ENCODE measurements at regions not wholly inside any gene's neighbourhood (a gene's known extent, or its start where the extent isn't known, plus 50 kb on each side); places are given as distances from the start of the nearest gene placed in this dataset.

DNA sequence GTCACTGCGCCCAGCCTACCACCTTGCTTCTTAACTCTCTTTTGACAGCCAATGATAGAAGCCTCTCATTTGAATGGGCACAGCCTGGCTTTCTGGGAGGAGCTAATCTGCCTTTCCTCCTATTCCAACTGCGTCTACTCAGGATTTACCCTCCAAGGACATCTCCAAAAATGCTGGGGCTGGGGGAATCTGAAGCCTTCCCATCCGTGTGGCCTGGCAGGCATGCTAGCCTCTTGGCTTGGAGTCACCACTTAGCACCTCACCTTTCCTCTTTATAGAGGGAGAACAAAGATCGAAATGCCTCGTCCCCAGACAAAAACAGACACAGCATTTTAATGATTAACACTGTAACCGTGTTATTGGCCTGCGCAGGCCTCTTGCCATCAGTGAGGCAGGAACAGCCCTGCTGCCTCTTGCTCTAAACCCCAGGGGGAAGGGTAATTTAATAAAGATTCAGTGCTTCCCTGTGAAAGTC is 108.2 kb upstream of the KLF4 start:
- Histone ChIP-seq H3K4me1 (peaks cover 21% of the 10 kb centered on the region), H3K4me3 (ENCODE audit: low read depth, low read length) (no peak overlapping the region), H3K27me3 (replicated peaks; ENCODE audit: control insufficient read depth, insufficient read depth, low read length) (no peaks in the 10 kb centered on the region), H3K36me3 (ENCODE audit: control insufficient read depth, insufficient read depth, low read length) (no peaks in the 10 kb centered on the region), H3K9me3 (no peaks in the 10 kb centered on the region)
- Mint-ChIP-seq H3K36me3 (ENCODE audit: insufficient read depth, unreplicated experiment) (no peaks in the 10 kb centered on the region), H3K4me1 (ENCODE audit: low read depth, unreplicated experiment) (peaks cover 10% of the 10 kb centered on the region), H3K27ac (ENCODE audit: unreplicated experiment) (peak overlapping the region; percentile 45), H3K9me3 (ENCODE audit: unreplicated experiment) (no peaks in the 10 kb centered on the region), H3K4me3 (ENCODE audit: unreplicated experiment) (peak overlapping the region; percentile 31), H3K27me3 (ENCODE audit: insufficient read depth, unreplicated experiment) (no peaks in the 10 kb centered on the region)
- BruUV-seq (replicated peaks): no TSS peak
- TF ChIP-seq, protein P1, sequence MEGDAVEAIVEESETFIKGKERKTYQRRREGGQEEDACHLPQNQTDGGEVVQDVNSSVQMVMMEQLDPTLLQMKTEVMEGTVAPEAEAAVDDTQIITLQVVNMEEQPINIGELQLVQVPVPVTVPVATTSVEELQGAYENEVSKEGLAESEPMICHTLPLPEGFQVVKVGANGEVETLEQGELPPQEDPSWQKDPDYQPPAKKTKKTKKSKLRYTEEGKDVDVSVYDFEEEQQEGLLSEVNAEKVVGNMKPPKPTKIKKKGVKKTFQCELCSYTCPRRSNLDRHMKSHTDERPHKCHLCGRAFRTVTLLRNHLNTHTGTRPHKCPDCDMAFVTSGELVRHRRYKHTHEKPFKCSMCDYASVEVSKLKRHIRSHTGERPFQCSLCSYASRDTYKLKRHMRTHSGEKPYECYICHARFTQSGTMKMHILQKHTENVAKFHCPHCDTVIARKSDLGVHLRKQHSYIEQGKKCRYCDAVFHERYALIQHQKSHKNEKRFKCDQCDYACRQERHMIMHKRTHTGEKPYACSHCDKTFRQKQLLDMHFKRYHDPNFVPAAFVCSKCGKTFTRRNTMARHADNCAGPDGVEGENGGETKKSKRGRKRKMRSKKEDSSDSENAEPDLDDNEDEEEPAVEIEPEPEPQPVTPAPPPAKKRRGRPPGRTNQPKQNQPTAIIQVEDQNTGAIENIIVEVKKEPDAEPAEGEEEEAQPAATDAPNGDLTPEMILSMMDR (IDR thresholded peaks at IDR 0.05; ENCODE audit: insufficient read depth in 1 of 2, low read depth in 1 of 2, low read length in 1 of 2, severe bottlenecking in 1 of 2, unreplicated experiment in 1 of 2): no peak
- ChIA-PET CTCF (no interaction called here), POLR2A (no interaction called here)
- peak; percentile 36 to 47 for DNase-seq
- intact Hi-C loops (cut with micrococcal nuclease; ENCODE audit: unreplicated experiment): no loop called here

DNA sequence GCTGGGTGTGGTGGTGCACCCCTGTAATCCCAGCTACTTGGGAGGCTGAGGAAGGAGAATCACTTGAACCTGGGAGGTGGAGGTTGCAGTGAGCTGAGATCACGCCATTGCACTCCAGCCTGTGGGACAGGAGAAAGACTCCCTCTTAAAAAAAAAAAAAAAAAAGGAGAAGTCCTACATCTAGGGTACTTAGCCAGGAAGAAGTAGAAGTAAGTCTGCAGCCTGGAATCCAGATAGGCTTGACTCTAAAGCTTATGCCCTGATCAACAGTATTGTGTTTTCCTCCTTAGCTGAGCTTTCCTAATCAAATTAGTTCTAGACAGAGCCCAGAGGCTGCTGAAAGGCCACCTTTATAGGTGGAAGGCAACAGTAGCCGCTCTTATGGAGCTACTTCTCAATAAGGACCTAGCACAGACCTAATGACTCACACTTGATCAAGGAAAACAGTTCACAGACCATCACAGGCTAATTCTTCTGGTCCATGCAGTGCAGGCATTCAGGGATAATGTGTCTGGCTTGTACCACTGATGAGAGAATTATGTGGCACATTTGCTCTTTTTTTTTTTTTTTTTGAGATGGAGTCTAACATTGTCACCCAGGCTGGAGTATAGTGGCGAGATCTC is 105.5 kb upstream of the KLF4 start:
- Mint-ChIP-seq H3K4me3 (ENCODE audit: unreplicated experiment) (no peak overlapping the region), H3K36me3 (ENCODE audit: insufficient read depth, unreplicated experiment) (no peaks in the 10 kb centered on the region), H3K9me3 (ENCODE audit: unreplicated experiment) (no peaks in the 10 kb centered on the region), H3K27ac (ENCODE audit: unreplicated experiment) (no peak overlapping the region), H3K27me3 (ENCODE audit: insufficient read depth, unreplicated experiment) (no peaks in the 10 kb centered on the region), H3K4me1 (ENCODE audit: low read depth, unreplicated experiment) (peaks cover 12% of the 10 kb centered on the region)
- no peak overlapping the region for H3K4me3 ChIP-seq (ENCODE audit: low read depth, low read length)
- POLR2A ChIA-PET: interaction anchor here (0.6 kb wide), 1 partner anchor 39 kb away, joined by 4 read pairs; no protein-coding TSS in a partner anchor
- no TSS peak for BruUV-seq (replicated peaks)
- TF ChIP-seq, protein P1 (IDR thresholded peaks at IDR 0.05; ENCODE audit: insufficient read depth in 1 of 2, low read depth in 1 of 2, low read length in 1 of 2, severe bottlenecking in 1 of 2, unreplicated experiment in 1 of 2): no peak
- no peaks in the 10 kb centered on the region for H3K36me3 ChIP-seq (ENCODE audit: control insufficient read depth, insufficient read depth, low read length)
- H3K4me1 ChIP-seq: peaks cover 21% of the 10 kb centered on the region
- H3K27me3 ChIP-seq (replicated peaks; ENCODE audit: control insufficient read depth, insufficient read depth, low read length): no peaks in the 10 kb centered on the region
- no peak for DNase-seq
- intact Hi-C loops (cut with micrococcal nuclease; ENCODE audit: unreplicated experiment): no loop called here
- H3K9me3 ChIP-seq: no peaks in the 10 kb centered on the region
- CTCF ChIA-PET: interaction anchor here (0.7 kb wide), 1 partner anchor 22 kb away, joined by 7 read pairs; no protein-coding TSS in a partner anchor

DNA sequence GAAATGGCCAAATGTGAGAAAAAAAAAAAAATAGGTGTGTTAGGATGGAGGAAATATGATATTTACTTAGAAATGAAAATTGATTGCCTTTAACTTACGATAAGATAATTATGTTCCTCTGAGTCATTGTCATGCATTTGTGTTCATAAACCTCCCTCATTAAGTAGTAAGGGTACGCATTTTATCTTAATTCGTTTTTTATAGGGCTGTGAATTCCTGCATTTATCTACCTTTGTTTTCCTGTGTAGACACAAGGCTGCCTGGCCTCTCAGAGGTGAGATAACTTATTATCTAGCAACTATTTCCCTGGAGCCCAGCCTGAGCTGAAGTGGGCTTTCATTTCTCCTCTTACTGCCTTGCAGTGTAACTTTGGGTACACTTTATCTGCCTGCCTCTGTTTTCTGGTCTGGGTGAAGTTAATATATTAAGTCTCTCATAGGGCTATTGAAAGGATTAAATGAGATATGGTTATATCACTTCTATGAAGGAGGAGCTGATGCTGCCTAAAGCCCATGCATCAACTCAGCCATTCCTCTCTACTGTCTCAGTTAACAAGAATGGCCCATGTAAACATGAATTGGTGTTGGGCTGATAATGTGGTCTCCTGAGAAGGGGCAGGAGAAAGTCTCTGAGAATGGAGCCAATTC is 103.8 kb upstream of the KLF4 start:
- POLR2A ChIA-PET: no interaction called here
- H3K4me3 ChIP-seq (ENCODE audit: low read depth, low read length): no peak overlapping the region

More for the DNA sequence above, 103.8 kb upstream of the KLF4 start:
- Histone ChIP-seq H3K36me3 (ENCODE audit: control insufficient read depth, insufficient read depth, low read length) (no peaks in the 10 kb centered on the region), H3K27me3 (replicated peaks; ENCODE audit: control insufficient read depth, insufficient read depth, low read length) (no peaks in the 10 kb centered on the region), H3K4me1 (peaks cover 21% of the 10 kb centered on the region), H3K9me3 (no peaks in the 10 kb centered on the region)
- BruUV-seq (replicated peaks): no TSS peak
- CTCF ChIA-PET: no interaction called here
- Mint-ChIP-seq H3K27me3 (ENCODE audit: insufficient read depth, unreplicated experiment) (no peaks in the 10 kb centered on the region), H3K4me1 (ENCODE audit: low read depth, unreplicated experiment) (peaks cover 22% of the 10 kb centered on the region), H3K4me3 (ENCODE audit: unreplicated experiment) (no peak overlapping the region), H3K27ac (ENCODE audit: unreplicated experiment) (no peak overlapping the region), H3K9me3 (ENCODE audit: unreplicated experiment) (no peaks in the 10 kb centered on the region), H3K36me3 (ENCODE audit: insufficient read depth, unreplicated experiment) (no peaks in the 10 kb centered on the region)
- no peak for DNase-seq
- TF ChIP-seq, protein P1 (IDR thresholded peaks at IDR 0.05; ENCODE audit: insufficient read depth in 1 of 2, low read depth in 1 of 2, low read length in 1 of 2, severe bottlenecking in 1 of 2, unreplicated experiment in 1 of 2): no peak
- intact Hi-C loops (cut with micrococcal nuclease; ENCODE audit: unreplicated experiment): no loop called here

Measured in Caco-2 (cell line).